Osteoblast (primary cell): ENCODE measurements at regions not wholly inside any gene's neighbourhood (a gene's known extent, or its start where the extent isn't known, plus 50 kb on each side); places are given as distances from the start of the nearest gene placed in this dataset.
"Not testable (repeated sequence)": the region's sequence is repeated elsewhere in the genome, so short reads cannot be mapped to it uniquely, and the experiment has no call there.

Experiments
- DNase-seq: peaks from one replicate; pipeline ENCODE4 v3.0.0; 2011; ENCODE audit warnings: low spot score, mixed read lengths; ENCODE audit not compliant: insufficient read length; ENCODE audit errors: missing footprints
- H2AFZ ChIP-seq: 2 replicates; pipeline ENCODE4 v1.6.0; 2011; ENCODE audit warnings: mild to moderate bottlenecking, low read length
- H3K27ac ChIP-seq: 2 replicates; pipeline ENCODE4 v1.5.1; 2011; ENCODE audit warnings: mild to moderate bottlenecking, low read depth, low read length, moderate library complexity
- H3K27me3 ChIP-seq: 2 replicates; pipeline ENCODE4 v1.6.0; 2012; ENCODE audit warnings: mild to moderate bottlenecking, control low read depth, inconsistent platforms, low read length, moderate library complexity; ENCODE audit not compliant: insufficient read depth
- H3K36me3 ChIP-seq: 2 replicates; pipeline ENCODE4 v1.5.1; 2011; ENCODE audit warnings: mild to moderate bottlenecking, low read length, control low read depth, moderate library complexity; ENCODE audit not compliant: insufficient read depth
- H3K4me1 ChIP-seq: 2 replicates; pipeline ENCODE4 v1.5.1; 2011; ENCODE audit warnings: mild to moderate bottlenecking, low read length, control low read depth, moderate library complexity; ENCODE audit not compliant: insufficient read depth
- H3K4me2 ChIP-seq: 2 replicates; pipeline ENCODE4 v1.6.0; 2011; ENCODE audit warnings: mild to moderate bottlenecking, low read length; ENCODE audit not compliant: insufficient read depth
- H3K4me3 ChIP-seq: fragments of 200-600 bp; sonication (generic); 3 replicates; pipeline ENCODE4 v1.5.1; 2012; ENCODE audit warnings: mild to moderate bottlenecking, low read length, inconsistent platforms; ENCODE audit not compliant: insufficient read depth
- H3K79me2 ChIP-seq: 2 replicates; pipeline ENCODE4 v1.6.0; 2012; ENCODE audit warnings: mild to moderate bottlenecking, low read length, control low read depth, inconsistent platforms; ENCODE audit not compliant: insufficient read depth
- H3K9me3 ChIP-seq: 2 replicates; pipeline ENCODE4 v1.5.1; 2011; ENCODE audit warnings: low read depth, low read length, control low read depth
- H4K20me1 ChIP-seq: 2 replicates; pipeline ENCODE4 v1.6.0; 2012; ENCODE audit warnings: mild to moderate bottlenecking, low read length, control low read depth; ENCODE audit not compliant: insufficient read depth
- CTCF ChIP-seq: IDR thresholded peaks from 2 replicates; pipeline ENCODE4 v1.5.1; 2011; ENCODE audit warnings: mild to moderate bottlenecking, low read depth, low read length, moderate library complexity; ENCODE audit errors: extremely low read depth

- TF ChIP-seq CTCF, result no peak
- Histone ChIP-seq H4K20me1 (no peaks in the 10 kb centered on the region), H3K4me3 (no peak overlapping the region), H3K9me3 (no peaks in the 10 kb centered on the region), H3K36me3 (no peaks in the 10 kb centered on the region), H3K27ac (no peak overlapping the region), H3K27me3 (no peaks in the 10 kb centered on the region), H3K79me2 (no peaks in the 10 kb centered on the region), H2AFZ (no peak overlapping the region), H3K4me1 (no peaks in the 10 kb centered on the region), H3K4me2 (no peak overlapping the region)
- DNase-seq, result no peak
These were observed 198.0 kb downstream of the SOX4 start for GRCh38 chr6:21791581-21791980.

- no peaks in the 10 kb centered on the region for H3K27me3 ChIP-seq
- H2AFZ ChIP-seq, result no peak overlapping the region
- no peaks in the 10 kb centered on the region for H3K4me1 ChIP-seq
- no peaks in the 10 kb centered on the region for H3K9me3 ChIP-seq
- no peak overlapping the region for H3K4me3 ChIP-seq
- H3K36me3 ChIP-seq, result no peaks in the 10 kb centered on the region
- no peak for TF ChIP-seq CTCF
- no peaks in the 10 kb centered on the region for H3K79me2 ChIP-seq
- no peak overlapping the region for H3K4me2 ChIP-seq
- H3K27ac ChIP-seq, result no peak overlapping the region
- DNase-seq, result no peak
- no peaks in the 10 kb centered on the region for H4K20me1 ChIP-seq
These were observed 198.6 kb downstream of the SOX4 start for GRCh38 chr6:21792177-21792576.

- not testable (repeated sequence) for H4K20me1 ChIP-seq, DNase-seq, H3K36me3 ChIP-seq, H2AFZ ChIP-seq, H3K79me2 ChIP-seq, H3K4me2 ChIP-seq, H3K4me1 ChIP-seq, H3K27ac ChIP-seq, H3K4me3 ChIP-seq, H3K27me3 ChIP-seq, H3K9me3 ChIP-seq
These were observed 203.4 kb downstream of the SOX4 start for GRCh38 chr6:21796979-21797378.

GRCh38 chr6:21798468-21798867 is 204.9 kb downstream of the SOX4 start:
- Histone ChIP-seq H3K4me2 (no peak overlapping the region), H3K4me3 (no peak overlapping the region), H3K4me1 (no peaks in the 10 kb centered on the region), H3K79me2 (no peaks in the 10 kb centered on the region), H3K27me3 (no peaks in the 10 kb centered on the region), H3K36me3 (no peaks in the 10 kb centered on the region), H3K9me3 (no peaks in the 10 kb centered on the region), H4K20me1 (no peaks in the 10 kb centered on the region), H3K27ac (no peak overlapping the region), H2AFZ (no peak overlapping the region)
- DNase-seq, result no peak
- no peak for TF ChIP-seq CTCF

GRCh38 chr6:21800330-21800729 is 206.8 kb downstream of the SOX4 start:
- Histone ChIP-seq H3K4me2 (no peak overlapping the region), H3K27me3 (no peaks in the 10 kb centered on the region), H3K9me3 (no peaks in the 10 kb centered on the region), H4K20me1 (no peaks in the 10 kb centered on the region), H3K4me1 (no peaks in the 10 kb centered on the region), H3K36me3 (no peaks in the 10 kb centered on the region), H3K79me2 (no peaks in the 10 kb centered on the region), H2AFZ (no peak overlapping the region), H3K4me3 (no peak overlapping the region), H3K27ac (no peak overlapping the region)
- no peak for TF ChIP-seq CTCF
- no peak for DNase-seq
